Fibroblast of skin of left quadriceps (primary cell): ENCODE measurements at regions not wholly inside any gene's neighbourhood (a gene's known extent, or its start where the extent isn't known, plus 50 kb on each side); places are given as distances from the start of the nearest gene placed in this dataset.
A peak's percentile ranks its signal among the peaks of the same experiment; 100 is the strongest.

Source experiments
- DNase-seq, 2 experiments: peaks; one replicate each; pipeline ENCODE4 v3.0.0-alpha.2; 2013; ENCODE audit warnings: low read depth in 2 of 2

GRCh38 chr11:33616552-33616951 is 84.1 kb downstream of the C11orf91 start:
- no peak for DNase-seq

GRCh38 chr11:33615751-33616150 is 84.9 kb downstream of the C11orf91 start:
- no peak for DNase-seq

GRCh38 chr11:33613404-33613803 is 87.2 kb downstream of the C11orf91 start:
- no peak for DNase-seq

- DNase-seq, result no peak
Measured at GRCh38 chr11:33610903-33611302, 89.7 kb downstream of the C11orf91 start.

- DNase-seq, result no peak
Measured at GRCh38 chr11:33608386-33608785, 92.2 kb downstream of the C11orf91 start.

- DNase-seq, result no peak
Measured at GRCh38 chr11:33606762-33607161, 93.9 kb downstream of the C11orf91 start.

GRCh38 chr11:33605703-33606102 is 94.9 kb downstream of the C11orf91 start:
- DNase-seq, result no peak

GRCh38 chr11:33598426-33599069 is 102.1 kb downstream of the C11orf91 start:
- no peak for DNase-seq

- no peak for DNase-seq
Measured at GRCh38 chr11:33594188-33594587, 106.4 kb downstream of the C11orf91 start.

- DNase-seq, result no peak
Measured at GRCh38 chr11:33590441-33590840, 110.2 kb downstream of the C11orf91 start.

GRCh38 chr11:33588056-33588455 is 112.6 kb downstream of the C11orf91 start:
- DNase-seq, result no peak

GRCh38 chr11:33585586-33586209 is 114.9 kb downstream of the C11orf91 start:
- peak; percentile 8 to 16 for DNase-seq

GRCh38 chr11:33582636-33583325 is 117.8 kb downstream of the C11orf91 start:
- DNase-seq, result no peak

GRCh38 chr11:33579101-33579500 is 121.5 kb downstream of the C11orf91 start:
- no peak for DNase-seq

- no peak for DNase-seq
Measured at GRCh38 chr11:33577204-33577603, 123.4 kb downstream of the C11orf91 start.

- DNase-seq, result no peak
Measured at GRCh38 chr11:33575311-33575710, 125.3 kb downstream of the C11orf91 start.

GRCh38 chr11:33574331-33574730 is 126.3 kb downstream of the C11orf91 start:
- peak; percentile 57 to 67 for DNase-seq

- DNase-seq, result no peak
Measured at GRCh38 chr11:33569333-33569732, 131.3 kb downstream of the C11orf91 start.

GRCh38 chr11:33567004-33567403 is 133.6 kb downstream of the C11orf91 start:
- DNase-seq, result no peak

- DNase-seq, result no peak
Measured at GRCh38 chr11:33564856-33565453, 135.7 kb downstream of the C11orf91 start.

- DNase-seq, result no peak
Measured at GRCh38 chr11:33560729-33561128, 139.9 kb downstream of the C11orf91 start.

- DNase-seq, result no peak
Measured at GRCh38 chr11:33559567-33559966, 141.1 kb downstream of the C11orf91 start.

GRCh38 chr11:33558097-33558496 is 142.5 kb downstream of the C11orf91 start:
- DNase-seq, result no peak
